ENCODE measurements at regions not wholly inside any gene's neighbourhood (a gene's known extent, or its start where the extent isn't known, plus 50 kb on each side); places are given as distances from the start of the nearest gene placed in this dataset.

DNA sequence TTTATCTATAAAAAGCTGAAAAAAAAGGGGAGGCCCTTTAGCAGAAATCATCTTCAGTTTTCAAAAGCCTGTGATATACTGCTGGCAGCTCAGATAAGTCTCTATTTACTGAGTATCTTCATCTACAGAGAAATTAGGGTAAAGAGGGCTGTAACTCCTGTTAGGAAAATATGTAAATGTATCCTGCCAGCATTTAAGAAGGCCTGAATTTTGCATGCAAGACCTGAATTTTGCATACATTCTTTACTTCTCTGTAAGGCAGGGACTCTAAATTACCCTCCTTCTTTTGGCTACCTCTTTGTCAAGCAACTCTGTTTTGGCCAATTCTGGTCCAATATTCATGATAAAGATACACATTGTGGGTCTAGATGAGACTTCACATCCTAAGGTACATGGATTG lies 150.6 kb upstream of the SPACA1 start:
- Histone ChIP-seq H3K4me3 (ENCODE audit: extremely low read depth, insufficient read depth, low read length, poor library complexity, severe bottlenecking) (no peak overlapping the region), H3K9me3 (ENCODE audit: control insufficient read depth, low read length) (no peaks in the 10 kb centered on the region), H3K4me1 (ENCODE audit: control insufficient read depth, insufficient read depth, low read length, poor library complexity, severe bottlenecking) (no peaks in the 10 kb centered on the region), H3K36me3 (ENCODE audit: control insufficient read depth, insufficient read depth, low read length) (no peaks in the 10 kb centered on the region), H3K27ac (ENCODE audit: low read depth, low read length, severe bottlenecking) (no peak overlapping the region)

DNA sequence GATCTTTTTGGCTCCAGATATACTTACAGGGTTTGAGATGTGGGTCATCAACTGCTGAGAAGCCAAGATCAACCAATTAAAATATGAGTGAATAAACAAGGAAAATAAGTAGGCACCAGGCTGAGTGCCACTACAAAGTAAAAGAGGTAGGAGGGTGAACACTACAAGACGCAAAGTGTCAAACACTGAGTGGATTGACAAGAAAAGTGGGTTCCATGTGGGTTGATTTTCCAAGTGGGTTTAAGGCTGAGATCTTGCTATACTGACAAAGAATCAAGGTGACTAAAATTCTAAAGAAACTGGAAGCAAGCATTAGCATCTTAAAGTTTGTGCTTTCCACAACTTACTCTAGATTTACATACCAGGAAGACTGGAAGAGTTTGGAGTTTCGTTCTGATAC lies 160.4 kb upstream of the SPACA1 start:
- 88 to 100% methylated on average over 1 to 2 of the region's 2 CpGs for WGBS, 2 experiments (ENCODE audit: insufficient coverage in 2 of 2)
- H3K27ac ChIP-seq (ENCODE audit: low read depth, low read length, severe bottlenecking), result no peak overlapping the region
- no peaks in the 10 kb centered on the region for H3K9me3 ChIP-seq (ENCODE audit: control insufficient read depth, low read length)
- H3K4me3 ChIP-seq (ENCODE audit: extremely low read depth, insufficient read depth, low read length, poor library complexity, severe bottlenecking), result no peak overlapping the region
- H3K4me1 ChIP-seq (ENCODE audit: control insufficient read depth, insufficient read depth, low read length, poor library complexity, severe bottlenecking), result no peaks in the 10 kb centered on the region
- H3K36me3 ChIP-seq (ENCODE audit: control insufficient read depth, insufficient read depth, low read length), result no peaks in the 10 kb centered on the region

DNA sequence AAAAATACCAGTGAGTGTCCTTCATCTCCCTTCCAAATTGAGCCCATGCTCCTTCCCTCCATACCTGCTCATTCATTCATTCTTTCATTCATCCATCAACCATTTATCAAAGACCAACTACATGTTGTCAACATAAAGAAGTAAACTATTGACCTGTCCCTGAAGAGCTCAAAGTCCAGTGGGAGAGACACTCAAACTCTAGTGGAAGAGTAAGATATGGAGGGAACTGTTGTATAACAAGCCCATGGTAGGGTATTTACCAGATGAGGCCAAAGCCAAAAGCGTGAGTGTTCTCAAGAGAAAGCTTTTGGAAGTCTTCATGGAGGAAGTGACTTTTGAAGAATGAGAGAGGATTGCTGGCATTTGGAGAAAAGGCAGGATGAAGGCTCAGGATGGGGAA lies 163.4 kb upstream of the SPACA1 start:
- Histone ChIP-seq H3K4me3 (ENCODE audit: extremely low read depth, insufficient read depth, low read length, poor library complexity, severe bottlenecking) (no peak overlapping the region), H3K9me3 (ENCODE audit: control insufficient read depth, low read length) (no peaks in the 10 kb centered on the region), H3K36me3 (ENCODE audit: control insufficient read depth, insufficient read depth, low read length) (no peaks in the 10 kb centered on the region), H3K27ac (ENCODE audit: low read depth, low read length, severe bottlenecking) (no peak overlapping the region), H3K4me1 (ENCODE audit: control insufficient read depth, insufficient read depth, low read length, poor library complexity, severe bottlenecking) (no peaks in the 10 kb centered on the region)
- 88 to 100% methylated on average over 1 of the region's 1 CpG for WGBS, 2 experiments (ENCODE audit: insufficient coverage in 2 of 2)

DNA sequence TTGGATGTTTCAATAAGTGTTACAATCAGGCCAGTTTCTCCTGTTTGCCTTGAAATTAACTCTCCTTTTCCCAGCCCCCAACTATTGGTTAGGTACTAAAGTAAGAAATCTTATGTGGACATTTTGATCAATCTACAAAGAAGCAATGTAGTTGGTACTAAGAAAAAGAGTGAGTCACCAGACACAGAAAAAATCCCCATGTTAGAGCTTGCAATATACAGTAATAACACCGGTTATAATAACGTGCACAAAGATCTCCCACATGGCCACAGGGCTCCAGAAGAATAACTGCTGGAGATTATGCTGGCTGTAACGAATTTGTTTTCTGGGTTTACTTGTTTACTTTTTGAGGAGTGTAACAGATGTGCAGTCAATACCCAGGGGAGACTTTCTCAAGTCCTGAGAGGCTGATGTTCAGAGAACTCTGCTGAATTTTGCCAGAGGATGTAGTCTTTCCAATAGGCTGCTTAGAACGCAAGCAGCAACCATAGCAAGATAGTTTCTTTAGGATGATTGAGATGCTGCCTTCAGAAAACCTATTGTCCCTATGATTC lies 166.2 kb upstream of the SPACA1 start:
- Histone ChIP-seq H3K36me3 (ENCODE audit: control insufficient read depth, insufficient read depth, low read length) (no peaks in the 10 kb centered on the region), H3K27ac (ENCODE audit: low read depth, low read length, severe bottlenecking) (no peak overlapping the region), H3K9me3 (ENCODE audit: control insufficient read depth, low read length) (no peaks in the 10 kb centered on the region), H3K4me1 (ENCODE audit: control insufficient read depth, insufficient read depth, low read length, poor library complexity, severe bottlenecking) (no peaks in the 10 kb centered on the region), H3K4me3 (ENCODE audit: extremely low read depth, insufficient read depth, low read length, poor library complexity, severe bottlenecking) (no peak overlapping the region)
- 86 to 88% methylated on average over 1 of the region's 4 CpGs for WGBS, 2 experiments (ENCODE audit: insufficient coverage in 2 of 2)

DNA sequence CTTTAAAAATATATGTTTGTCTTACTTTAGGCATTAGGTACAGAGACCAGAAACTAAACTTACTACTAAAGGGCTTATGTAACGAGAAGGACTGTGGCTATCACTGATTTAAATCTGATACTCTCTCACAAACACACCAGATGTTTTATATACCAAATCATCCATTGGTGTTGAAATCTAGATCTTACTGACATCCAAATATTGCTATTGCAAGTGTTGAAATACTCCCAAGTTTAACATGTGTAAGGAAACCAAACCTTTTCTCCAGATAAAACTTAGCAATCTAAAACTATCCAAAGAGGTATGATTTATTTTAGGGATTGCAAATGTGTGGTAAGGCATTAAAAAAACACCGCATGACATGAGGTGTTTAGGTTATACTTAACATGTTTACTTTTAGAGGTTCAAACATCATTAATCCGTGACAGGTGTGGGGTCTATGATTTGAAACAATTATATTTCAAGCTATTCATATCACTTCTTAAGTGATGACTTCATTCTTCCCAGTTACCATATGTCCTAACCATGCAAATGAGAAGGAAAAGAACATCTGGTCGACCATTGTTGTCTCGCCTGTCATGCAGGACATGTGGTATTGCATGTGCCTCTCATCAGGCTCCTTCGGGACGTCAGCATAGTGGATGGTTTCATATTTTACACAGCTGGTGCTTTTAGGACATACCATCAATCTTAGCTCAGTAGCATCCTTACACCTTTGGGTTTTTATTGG lies 168.3 kb upstream of the SPACA1 start:
- Histone ChIP-seq H3K4me1 (ENCODE audit: control insufficient read depth, insufficient read depth, low read length, poor library complexity, severe bottlenecking) (no peaks in the 10 kb centered on the region), H3K36me3 (ENCODE audit: control insufficient read depth, insufficient read depth, low read length) (no peaks in the 10 kb centered on the region), H3K27ac (ENCODE audit: low read depth, low read length, severe bottlenecking) (no peak overlapping the region), H3K4me3 (ENCODE audit: extremely low read depth, insufficient read depth, low read length, poor library complexity, severe bottlenecking) (no peak overlapping the region), H3K9me3 (ENCODE audit: control insufficient read depth, low read length) (no peaks in the 10 kb centered on the region)
- 80% methylated on average over 2 of the region's 7 CpGs; no CpG with 5 or more reads in 1 of the 2 experiments for WGBS, 2 experiments (ENCODE audit: insufficient coverage in 2 of 2)

DNA sequence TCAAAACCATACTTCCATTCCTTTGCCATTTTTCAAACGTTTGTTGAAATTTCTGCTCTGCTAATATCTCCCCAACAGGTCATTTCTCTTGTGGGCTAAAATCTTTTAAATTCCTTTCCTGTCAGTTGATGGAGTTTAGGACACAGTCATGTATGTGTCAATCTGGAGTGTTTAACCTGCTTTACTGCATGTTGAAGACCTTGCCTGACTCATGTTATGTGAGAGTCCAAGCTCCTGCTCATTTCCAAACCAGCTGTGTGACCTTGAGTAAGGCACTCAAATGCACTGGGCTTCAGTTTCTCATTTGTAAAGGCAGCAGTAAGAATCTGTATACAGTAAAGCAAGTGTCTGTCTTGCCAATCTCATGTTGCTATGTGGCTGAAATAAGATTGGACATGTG lies 171.9 kb upstream of the SPACA1 start:
- WGBS, 2 experiments (ENCODE audit: insufficient coverage in 2 of 2), result 88% methylated on average over 1 of the region's 1 CpG; no CpG with 5 or more reads in 1 of the 2 experiments
- Histone ChIP-seq H3K27ac (ENCODE audit: low read depth, low read length, severe bottlenecking) (no peak overlapping the region), H3K36me3 (ENCODE audit: control insufficient read depth, insufficient read depth, low read length) (no peaks in the 10 kb centered on the region), H3K4me3 (ENCODE audit: extremely low read depth, insufficient read depth, low read length, poor library complexity, severe bottlenecking) (no peak overlapping the region), H3K4me1 (ENCODE audit: control insufficient read depth, insufficient read depth, low read length, poor library complexity, severe bottlenecking) (no peaks in the 10 kb centered on the region), H3K9me3 (ENCODE audit: control insufficient read depth, low read length) (no peaks in the 10 kb centered on the region)

DNA sequence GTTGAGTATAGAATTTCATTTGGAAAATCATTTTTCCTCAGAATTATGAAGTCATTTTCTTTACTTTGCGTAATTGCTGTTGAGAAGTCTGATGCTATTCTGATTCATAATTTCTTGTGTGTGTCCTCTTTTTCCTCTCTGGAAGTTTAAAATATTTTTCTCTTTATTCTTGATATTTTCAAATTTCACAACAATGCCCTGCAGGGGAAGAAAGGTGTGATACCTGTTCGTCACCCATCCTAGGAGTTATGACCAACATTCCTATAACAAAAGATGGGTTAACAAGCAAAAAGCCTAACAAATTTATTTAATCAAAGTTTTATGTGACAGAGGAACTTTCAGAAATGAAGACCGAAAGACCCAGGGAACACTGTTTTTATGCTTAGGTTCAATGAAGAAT lies 171.5 kb upstream of the AKIRIN2 start:
- Histone ChIP-seq H3K36me3 (ENCODE audit: control insufficient read depth, insufficient read depth, low read length) (no peaks in the 10 kb centered on the region), H3K9me3 (ENCODE audit: control insufficient read depth, low read length) (no peaks in the 10 kb centered on the region), H3K4me3 (ENCODE audit: extremely low read depth, insufficient read depth, low read length, poor library complexity, severe bottlenecking) (no peak overlapping the region), H3K4me1 (ENCODE audit: control insufficient read depth, insufficient read depth, low read length, poor library complexity, severe bottlenecking) (no peaks in the 10 kb centered on the region), H3K27ac (ENCODE audit: low read depth, low read length, severe bottlenecking) (no peak overlapping the region)
- 86 to 90% methylated on average over 1 of the region's 3 CpGs for WGBS, 2 experiments (ENCODE audit: insufficient coverage in 2 of 2)

DNA sequence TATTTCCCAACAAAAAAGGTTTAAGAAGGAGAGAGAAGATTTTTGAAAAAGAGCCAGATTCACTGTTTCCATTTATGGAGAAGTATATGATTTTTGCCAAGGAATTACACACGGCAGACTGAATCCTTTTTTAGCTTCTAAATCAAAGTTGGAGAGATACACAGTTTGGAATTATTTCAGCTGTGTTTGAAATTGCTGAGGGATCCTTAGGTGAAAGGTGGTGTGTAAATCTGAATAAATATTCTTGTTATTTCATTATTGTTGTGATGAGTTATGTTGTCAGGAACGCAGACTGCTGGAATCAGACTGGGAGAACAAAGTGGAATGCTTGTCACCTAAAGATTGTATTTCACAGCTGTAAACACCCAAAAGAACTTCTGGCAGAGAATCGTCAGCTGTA lies 168.5 kb upstream of the AKIRIN2 start:
- Histone ChIP-seq H3K27ac (ENCODE audit: low read depth, low read length, severe bottlenecking) (no peak overlapping the region), H3K9me3 (ENCODE audit: control insufficient read depth, low read length) (no peaks in the 10 kb centered on the region), H3K4me3 (ENCODE audit: extremely low read depth, insufficient read depth, low read length, poor library complexity, severe bottlenecking) (no peak overlapping the region), H3K4me1 (ENCODE audit: control insufficient read depth, insufficient read depth, low read length, poor library complexity, severe bottlenecking) (no peaks in the 10 kb centered on the region), H3K36me3 (ENCODE audit: control insufficient read depth, insufficient read depth, low read length) (no peaks in the 10 kb centered on the region)
- 92 to 100% methylated on average over 1 to 2 of the region's 3 CpGs for WGBS, 2 experiments (ENCODE audit: insufficient coverage in 2 of 2)

DNA sequence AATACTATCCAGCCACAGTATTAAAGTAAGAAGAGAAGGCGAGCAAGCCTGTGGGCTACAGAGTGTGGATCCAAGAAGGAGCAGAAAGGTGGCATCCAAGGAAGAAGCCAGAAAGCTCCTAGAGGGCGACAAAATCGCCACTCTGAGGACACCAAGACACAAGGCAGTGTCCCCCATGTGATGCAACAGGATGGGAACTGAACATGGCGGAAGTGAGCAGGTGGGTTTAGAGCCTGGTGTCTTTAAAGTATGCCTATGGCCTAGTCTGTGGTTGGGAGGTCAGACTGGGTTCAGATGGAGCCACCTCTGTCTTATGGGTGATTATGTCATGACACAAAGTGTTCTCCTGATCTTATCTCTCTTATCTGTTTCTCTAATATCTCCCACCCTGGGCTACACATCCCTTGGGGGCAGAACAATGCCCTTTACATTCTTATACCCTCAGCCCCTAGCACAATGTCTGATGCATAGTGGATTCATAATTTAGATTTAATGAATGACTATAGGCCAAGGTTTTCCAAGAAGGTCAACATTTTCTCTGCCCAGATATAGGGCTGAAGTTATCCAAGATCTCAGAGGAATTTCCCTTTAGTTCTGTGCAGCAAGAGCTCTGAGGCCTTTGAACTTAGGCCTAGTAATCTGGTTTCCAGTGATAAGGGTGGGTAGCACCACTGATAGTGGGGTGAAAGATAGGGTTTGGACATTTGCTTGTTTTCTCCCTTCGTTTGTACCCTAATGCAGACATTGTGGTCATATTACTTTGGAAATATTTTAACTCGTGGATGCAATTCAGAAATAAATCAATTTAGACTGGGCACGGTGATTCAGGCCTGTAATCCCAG lies 167.3 kb upstream of the AKIRIN2 start:
- no peaks in the 10 kb centered on the region for H3K36me3 ChIP-seq (ENCODE audit: control insufficient read depth, insufficient read depth, low read length)
- no peak overlapping the region for H3K4me3 ChIP-seq (ENCODE audit: extremely low read depth, insufficient read depth, low read length, poor library complexity, severe bottlenecking)
- H3K27ac ChIP-seq (ENCODE audit: low read depth, low read length, severe bottlenecking), result no peak overlapping the region
- H3K9me3 ChIP-seq (ENCODE audit: control insufficient read depth, low read length), result no peaks in the 10 kb centered on the region
- 87 to 94% methylated on average over 6 to 7 of the region's 7 CpGs for WGBS, 2 experiments (ENCODE audit: insufficient coverage in 2 of 2)
- no peaks in the 10 kb centered on the region for H3K4me1 ChIP-seq (ENCODE audit: control insufficient read depth, insufficient read depth, low read length, poor library complexity, severe bottlenecking)

DNA sequence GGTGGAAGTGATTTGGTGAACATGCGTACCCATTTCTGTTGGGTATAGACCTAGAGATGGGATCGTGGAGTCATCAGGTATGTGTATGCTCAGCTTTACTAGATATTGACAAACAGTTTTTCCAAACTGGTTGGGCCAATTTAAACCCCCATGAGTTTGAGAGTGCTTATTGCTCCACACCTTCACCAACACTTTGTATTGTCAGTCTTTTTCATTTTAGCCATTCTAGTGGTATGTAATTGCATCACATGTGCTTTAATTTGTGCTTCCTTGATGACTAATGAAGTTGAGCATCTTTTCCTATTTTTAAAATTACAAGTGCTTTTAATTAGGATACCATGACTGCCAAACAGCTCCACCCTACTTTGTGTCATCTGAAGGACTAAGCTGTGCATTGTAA lies 158.9 kb upstream of the AKIRIN2 start:
- H3K27ac ChIP-seq (ENCODE audit: low read depth, low read length, severe bottlenecking), result no peak overlapping the region
- WGBS, 2 experiments (ENCODE audit: insufficient coverage in 2 of 2), result no CpG with 5 or more reads among the region's 2 CpGs
- no peaks in the 10 kb centered on the region for H3K4me1 ChIP-seq (ENCODE audit: control insufficient read depth, insufficient read depth, low read length, poor library complexity, severe bottlenecking)
- H3K36me3 ChIP-seq (ENCODE audit: control insufficient read depth, insufficient read depth, low read length), result no peaks in the 10 kb centered on the region
- H3K9me3 ChIP-seq (ENCODE audit: control insufficient read depth, low read length), result peaks cover 4% of the 10 kb centered on the region
- H3K4me3 ChIP-seq (ENCODE audit: extremely low read depth, insufficient read depth, low read length, poor library complexity, severe bottlenecking), result no peak overlapping the region

DNA sequence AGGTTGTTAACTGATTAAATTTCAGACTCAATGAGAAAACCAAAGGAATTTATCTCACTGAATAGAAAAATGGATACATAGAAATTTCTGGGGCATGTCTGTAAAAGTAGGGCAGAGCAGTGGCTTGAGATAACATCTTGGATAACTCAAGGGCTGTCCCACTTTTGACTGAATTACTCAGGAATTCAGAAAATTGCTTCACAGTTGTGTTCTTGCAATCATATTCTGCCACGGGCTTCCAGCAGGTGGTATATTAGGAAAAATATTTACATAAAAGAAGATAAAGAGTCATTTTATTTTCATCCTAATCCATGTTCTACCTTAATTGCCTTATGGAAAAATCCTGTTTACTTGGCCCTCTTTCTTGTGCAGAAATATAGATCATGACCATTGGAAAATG lies 156.4 kb upstream of the AKIRIN2 start:
- no peak overlapping the region for H3K4me3 ChIP-seq (ENCODE audit: extremely low read depth, insufficient read depth, low read length, poor library complexity, severe bottlenecking)
- peaks cover 4% of the 10 kb centered on the region for H3K9me3 ChIP-seq (ENCODE audit: control insufficient read depth, low read length)
- no CpG with 5 or more reads among the region's 1 CpG for WGBS, 2 experiments (ENCODE audit: insufficient coverage in 2 of 2)
- H3K36me3 ChIP-seq (ENCODE audit: control insufficient read depth, insufficient read depth, low read length), result no peaks in the 10 kb centered on the region
- H3K4me1 ChIP-seq (ENCODE audit: control insufficient read depth, insufficient read depth, low read length, poor library complexity, severe bottlenecking), result no peaks in the 10 kb centered on the region
- H3K27ac ChIP-seq (ENCODE audit: low read depth, low read length, severe bottlenecking), result no peak overlapping the region

All from mesodermal cell (in vitro differentiated cells).